ENCODE measurements at regions not wholly inside any gene's neighbourhood (a gene's known extent, or its start where the extent isn't known, plus 50 kb on each side); places are given as distances from the start of the nearest gene placed in this dataset.
"Not testable (repeated sequence)": the region's sequence is repeated elsewhere in the genome, so short reads cannot be mapped to it uniquely, and the experiment has no call there.

GRCh38 chr13:107809125-107809524 lies 406.2 kb downstream of the LIG4 start:
- DNase-seq = no peak

- DNase-seq = no peak
These were observed 406.9 kb downstream of the LIG4 start for GRCh38 chr13:107808389-107808788.

GRCh38 chr13:107807306-107808073 lies 407.8 kb downstream of the LIG4 start:
- DNase-seq = no peak

DNA sequence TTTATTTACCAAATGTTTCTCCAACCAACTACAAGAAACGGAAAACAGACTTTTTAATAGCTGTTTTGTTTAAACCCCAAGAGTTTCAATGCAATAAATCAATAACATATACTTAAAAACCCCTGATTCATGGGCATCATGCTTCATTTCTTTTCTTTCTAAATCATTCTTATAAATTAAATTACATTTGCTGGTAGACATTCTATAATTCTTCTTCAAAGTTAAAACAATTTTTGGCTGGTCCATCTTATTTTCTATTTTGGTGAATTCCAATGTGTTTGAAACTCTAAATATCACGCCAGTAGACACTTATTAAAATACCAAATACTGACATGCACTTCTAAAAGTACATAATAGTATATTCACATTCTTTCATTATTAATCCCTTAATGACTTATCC lies 408.6 kb downstream of the LIG4 start:
- no peak for DNase-seq

GRCh38 chr13:107803822-107804495 lies 411.4 kb downstream of the LIG4 start:
- DNase-seq = no peak

GRCh38 chr13:107801621-107802020 lies 413.7 kb downstream of the LIG4 start:
- no peak for DNase-seq

DNA sequence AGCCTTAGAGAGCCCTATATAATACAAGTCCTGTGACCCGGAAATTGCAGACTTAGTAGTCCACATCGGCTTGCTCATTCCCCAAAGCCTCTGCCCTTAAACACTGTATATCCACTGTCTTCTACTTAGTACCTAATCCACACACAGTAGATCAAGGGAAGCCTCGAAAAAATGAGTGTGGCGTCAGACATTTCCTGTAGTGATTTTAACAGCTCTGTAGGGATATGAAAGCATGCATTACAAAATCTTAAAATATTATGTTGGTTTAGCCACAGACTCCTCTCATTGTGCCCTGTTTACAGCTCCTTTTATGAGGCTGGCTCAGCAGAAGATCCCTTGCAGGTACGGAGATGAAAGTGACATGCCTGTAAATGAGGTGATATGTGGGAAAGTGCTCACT lies 416.3 kb downstream of the LIG4 start:
- no peak for DNase-seq

GRCh38 chr13:107790397-107790796 lies 424.9 kb downstream of the LIG4 start:
- DNase-seq = no peak

- DNase-seq = no peak
These were observed 426.7 kb downstream of the LIG4 start for GRCh38 chr13:107788464-107789165.

GRCh38 chr13:107782646-107783045 lies 432.7 kb downstream of the LIG4 start:
- not testable (repeated sequence) for DNase-seq

DNA sequence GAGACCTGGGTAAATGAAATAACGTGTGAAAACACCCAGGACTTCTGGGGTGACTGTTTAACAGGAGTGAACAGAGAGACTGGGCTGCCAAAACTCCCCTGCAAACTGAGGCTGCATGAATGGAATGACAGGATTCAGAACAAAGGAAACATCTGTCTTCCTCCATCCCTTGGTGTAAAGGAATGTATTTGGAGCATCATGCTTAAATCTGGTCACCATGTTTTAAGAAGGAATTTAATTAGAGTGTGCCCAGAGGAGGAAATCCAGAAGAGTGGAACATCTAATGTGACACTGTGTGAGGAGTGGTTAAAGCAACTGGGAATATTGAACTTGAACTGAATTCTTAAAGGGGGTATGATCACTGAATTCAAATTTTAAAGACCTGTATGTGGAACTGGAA lies 437.2 kb downstream of the LIG4 start:
- DNase-seq = no peak

DNA sequence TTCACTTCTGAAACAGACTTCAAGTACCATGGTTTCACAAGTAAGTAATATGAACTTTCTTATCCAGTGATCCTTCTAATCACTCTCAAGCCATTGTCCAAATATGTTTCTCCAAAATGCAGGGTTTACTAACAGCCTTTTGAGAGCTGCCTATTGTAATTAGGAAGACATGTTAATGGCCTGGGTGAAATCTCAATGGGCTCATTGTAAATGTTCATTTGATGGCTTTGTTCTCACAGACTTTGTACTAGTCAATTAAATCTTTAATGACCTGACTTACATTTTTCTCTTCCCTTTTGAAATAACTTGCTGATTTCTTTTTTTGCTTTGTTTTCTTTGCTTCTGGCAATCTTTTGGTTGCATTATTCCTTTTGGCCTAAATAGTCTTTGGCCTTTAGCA lies 444.8 kb downstream of the LIG4 start:
- DNase-seq = no peak

DNA sequence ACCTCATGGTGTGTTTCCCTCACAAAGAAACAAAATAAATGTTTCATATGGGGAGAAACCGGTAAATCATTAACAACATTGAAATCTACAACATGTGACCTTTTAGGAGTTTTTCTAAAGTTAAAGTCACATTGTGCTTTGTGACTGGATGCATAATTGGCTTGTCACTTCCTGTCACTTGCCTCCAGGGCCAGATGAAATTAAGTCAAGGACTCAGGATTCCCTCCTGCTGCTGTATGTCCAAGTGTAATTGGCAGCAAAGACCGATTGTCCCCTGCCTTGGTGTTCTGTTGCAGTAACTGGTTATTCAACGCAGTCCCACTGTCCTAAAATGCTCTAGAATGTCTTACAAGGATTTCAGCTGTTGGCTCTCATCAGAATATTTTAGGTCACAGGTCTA lies 448.2 kb downstream of the LIG4 start:
- no peak for DNase-seq

GRCh38 chr13:107765724-107766401 lies 449.5 kb downstream of the LIG4 start:
- DNase-seq = no peak

- DNase-seq = no peak
These were observed 451.3 kb downstream of the LIG4 start for GRCh38 chr13:107764046-107764445.

DNA sequence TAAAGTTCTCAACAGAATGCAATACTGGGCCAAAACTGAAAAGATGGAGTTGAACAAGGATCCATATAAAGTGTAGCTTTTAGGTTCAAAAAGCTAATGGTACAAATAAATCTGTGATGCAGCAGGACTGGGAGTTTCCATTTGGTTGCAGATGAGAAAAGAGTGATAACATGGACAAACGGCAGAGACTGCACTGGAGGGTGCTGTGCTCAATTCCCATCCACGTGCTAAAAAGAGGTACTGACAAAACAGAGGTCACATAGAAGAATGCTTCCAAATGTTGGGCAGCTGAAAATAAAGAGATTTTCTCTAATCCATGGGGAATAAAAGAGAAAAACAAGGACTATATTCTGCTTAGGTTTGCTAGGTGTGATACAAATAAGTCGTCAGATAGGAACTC lies 461.6 kb downstream of the LIG4 start:
- DNase-seq = no peak

DNA sequence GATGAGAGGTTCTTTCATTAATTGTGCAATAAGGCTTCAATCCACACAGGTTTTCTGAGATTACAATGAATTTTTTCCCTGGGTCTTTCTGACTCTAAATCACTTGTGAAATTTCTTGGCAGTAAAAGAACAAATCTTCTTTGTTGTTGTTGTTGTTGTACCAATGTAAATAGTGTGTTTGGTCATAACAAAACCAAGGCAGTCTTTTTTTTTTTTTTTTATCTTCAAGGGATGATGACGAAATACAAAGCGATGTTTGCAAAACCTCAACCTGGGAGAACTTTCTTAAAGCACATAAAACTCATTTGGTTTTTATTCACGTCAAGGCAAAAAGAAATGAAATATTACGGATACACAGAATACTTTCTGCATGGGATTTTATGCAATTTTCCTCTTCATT lies 462.0 kb downstream of the LIG4 start:
- DNase-seq = no peak

GRCh38 chr13:107743983-107744382 lies 471.4 kb downstream of the LIG4 start:
- DNase-seq = no peak

- DNase-seq = no peak
These were observed 471.8 kb downstream of the LIG4 start for GRCh38 chr13:107743526-107743925.

GRCh38 chr13:107743100-107743499 lies 472.2 kb downstream of the LIG4 start:
- DNase-seq = no peak

DNA sequence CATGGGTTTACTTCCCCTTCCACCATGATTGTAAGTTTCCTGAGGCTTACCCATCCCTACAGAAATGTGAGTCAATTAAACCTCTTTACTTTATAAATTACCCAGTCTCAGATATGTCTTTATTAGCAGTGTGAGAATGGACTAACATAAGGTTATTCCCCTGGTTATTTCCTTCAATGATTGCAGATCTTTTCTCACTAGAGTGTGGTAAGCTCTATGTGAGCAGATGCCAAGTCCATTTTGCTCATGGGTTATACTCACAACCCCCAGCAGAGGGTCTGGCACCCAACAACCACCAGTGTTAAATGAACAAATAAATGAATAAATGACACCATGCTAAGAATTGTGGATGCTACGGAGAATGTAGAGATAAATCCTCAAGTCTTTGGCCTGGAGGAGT lies 472.8 kb downstream of the LIG4 start:
- no peak for DNase-seq

GRCh38 chr13:107738004-107738403 lies 477.3 kb downstream of the LIG4 start:
- no peak for DNase-seq

DNA sequence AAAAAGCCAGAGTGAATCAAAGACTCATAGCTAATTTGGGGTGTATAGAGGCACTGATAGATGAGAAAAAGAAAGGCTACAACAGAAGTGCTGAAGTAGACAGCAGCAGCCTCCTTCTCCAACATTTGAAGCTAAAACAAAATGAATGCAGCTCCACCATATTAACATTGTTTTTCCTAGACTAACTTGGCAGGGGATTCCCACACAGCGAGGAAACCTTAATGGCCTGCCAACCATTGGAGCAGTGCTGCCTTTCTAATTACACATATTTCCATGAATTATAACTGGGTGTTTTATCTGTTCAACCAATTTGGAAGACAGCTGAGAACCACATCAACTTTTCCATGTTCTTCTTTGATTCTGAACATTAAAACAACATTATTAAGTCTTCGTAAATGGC lies 478.6 kb downstream of the LIG4 start:
- no peak for DNase-seq

- DNase-seq = no peak
These were observed 479.2 kb downstream of the LIG4 start for GRCh38 chr13:107736170-107736569.
